ENCODE measurements at regions not wholly inside any gene's neighbourhood (a gene's known extent, or its start where the extent isn't known, plus 50 kb on each side); places are given as distances from the start of the nearest gene placed in this dataset.

DNA sequence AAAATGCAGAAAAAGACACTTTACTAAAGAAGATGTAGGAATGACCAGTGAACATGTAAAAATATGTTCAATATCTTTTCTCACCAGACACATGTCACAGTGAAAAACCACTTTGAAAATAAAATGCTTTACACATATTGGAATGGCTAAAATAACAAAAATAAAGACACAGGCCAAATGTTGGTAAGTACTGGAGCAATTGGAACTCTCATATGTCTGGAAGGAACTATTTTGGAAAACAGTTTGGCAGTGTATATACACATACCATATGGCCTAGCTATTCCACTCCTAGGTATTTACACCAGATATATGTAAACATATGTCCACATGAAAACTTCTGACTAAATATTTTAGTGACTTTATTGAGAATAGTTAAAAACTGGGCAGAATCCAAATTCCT is 927.2 kb downstream of the BRINP3 start:
- TF ChIP-seq, protein P1, sequence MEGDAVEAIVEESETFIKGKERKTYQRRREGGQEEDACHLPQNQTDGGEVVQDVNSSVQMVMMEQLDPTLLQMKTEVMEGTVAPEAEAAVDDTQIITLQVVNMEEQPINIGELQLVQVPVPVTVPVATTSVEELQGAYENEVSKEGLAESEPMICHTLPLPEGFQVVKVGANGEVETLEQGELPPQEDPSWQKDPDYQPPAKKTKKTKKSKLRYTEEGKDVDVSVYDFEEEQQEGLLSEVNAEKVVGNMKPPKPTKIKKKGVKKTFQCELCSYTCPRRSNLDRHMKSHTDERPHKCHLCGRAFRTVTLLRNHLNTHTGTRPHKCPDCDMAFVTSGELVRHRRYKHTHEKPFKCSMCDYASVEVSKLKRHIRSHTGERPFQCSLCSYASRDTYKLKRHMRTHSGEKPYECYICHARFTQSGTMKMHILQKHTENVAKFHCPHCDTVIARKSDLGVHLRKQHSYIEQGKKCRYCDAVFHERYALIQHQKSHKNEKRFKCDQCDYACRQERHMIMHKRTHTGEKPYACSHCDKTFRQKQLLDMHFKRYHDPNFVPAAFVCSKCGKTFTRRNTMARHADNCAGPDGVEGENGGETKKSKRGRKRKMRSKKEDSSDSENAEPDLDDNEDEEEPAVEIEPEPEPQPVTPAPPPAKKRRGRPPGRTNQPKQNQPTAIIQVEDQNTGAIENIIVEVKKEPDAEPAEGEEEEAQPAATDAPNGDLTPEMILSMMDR (IDR thresholded peaks at IDR 0.05) = no peak
- no peak for TF ChIP-seq POLR2A (IDR thresholded peaks at IDR 0.05)

Measured in esophagus squamous epithelium (tissue), 4 donors.